ENCODE measurements at regions not wholly inside any gene's neighbourhood (a gene's known extent, or its start where the extent isn't known, plus 50 kb on each side); places are given as distances from the start of the nearest gene placed in this dataset.
A peak's percentile ranks its signal among the peaks of the same experiment; 100 is the strongest.

DNA sequence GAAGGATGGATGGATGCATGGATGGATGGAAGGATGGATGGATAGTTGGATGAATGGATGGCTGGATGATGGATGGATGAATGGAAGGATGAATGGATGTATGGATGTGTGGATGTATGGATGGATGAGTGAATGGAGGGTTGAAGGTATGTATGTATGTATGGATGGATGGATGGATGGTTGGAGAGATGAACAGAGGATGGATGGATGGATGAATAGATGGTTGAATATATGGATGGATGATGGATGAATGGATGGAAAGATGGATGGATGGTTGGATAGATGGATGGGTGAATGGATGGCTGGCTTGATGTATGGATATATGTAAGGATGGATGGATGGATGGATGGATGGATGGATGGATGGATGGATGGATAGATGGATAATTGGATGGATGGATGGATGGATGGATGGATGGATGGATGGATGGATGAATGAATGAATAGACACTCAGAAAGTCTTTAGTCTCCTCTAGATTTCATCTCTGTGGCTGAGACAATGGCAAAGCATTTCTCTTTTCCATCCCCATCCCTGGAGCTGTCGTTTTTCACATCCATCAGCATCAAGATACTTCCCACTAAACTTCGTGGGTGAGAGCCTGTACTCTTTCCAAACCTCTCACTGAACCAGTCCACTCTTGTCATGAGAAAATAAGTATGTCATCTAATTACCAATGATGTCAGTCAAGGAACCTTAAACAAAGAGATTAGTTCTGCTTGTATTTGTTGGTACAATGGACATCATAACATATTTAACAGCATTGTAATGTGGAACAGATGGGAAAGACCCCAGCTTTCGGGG lies 74.8 kb upstream of the CLMN start:
- no peak for DNase-seq
- intact Hi-C loops (cut with DNase I; ENCODE audit: low total_unique reads) (no loop called here), in situ Hi-C loops (cut with MboI; ENCODE audit: low sequenced_read_pairs in 4 of 4) (no loop called here)
- TF ChIP-seq POLR2A (IDR thresholded peaks at IDR 0.05), result no peak
- TF ChIP-seq, protein P1, sequence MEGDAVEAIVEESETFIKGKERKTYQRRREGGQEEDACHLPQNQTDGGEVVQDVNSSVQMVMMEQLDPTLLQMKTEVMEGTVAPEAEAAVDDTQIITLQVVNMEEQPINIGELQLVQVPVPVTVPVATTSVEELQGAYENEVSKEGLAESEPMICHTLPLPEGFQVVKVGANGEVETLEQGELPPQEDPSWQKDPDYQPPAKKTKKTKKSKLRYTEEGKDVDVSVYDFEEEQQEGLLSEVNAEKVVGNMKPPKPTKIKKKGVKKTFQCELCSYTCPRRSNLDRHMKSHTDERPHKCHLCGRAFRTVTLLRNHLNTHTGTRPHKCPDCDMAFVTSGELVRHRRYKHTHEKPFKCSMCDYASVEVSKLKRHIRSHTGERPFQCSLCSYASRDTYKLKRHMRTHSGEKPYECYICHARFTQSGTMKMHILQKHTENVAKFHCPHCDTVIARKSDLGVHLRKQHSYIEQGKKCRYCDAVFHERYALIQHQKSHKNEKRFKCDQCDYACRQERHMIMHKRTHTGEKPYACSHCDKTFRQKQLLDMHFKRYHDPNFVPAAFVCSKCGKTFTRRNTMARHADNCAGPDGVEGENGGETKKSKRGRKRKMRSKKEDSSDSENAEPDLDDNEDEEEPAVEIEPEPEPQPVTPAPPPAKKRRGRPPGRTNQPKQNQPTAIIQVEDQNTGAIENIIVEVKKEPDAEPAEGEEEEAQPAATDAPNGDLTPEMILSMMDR (IDR thresholded peaks at IDR 0.05 in 4 of 5, conservative IDR thresholded peaks at IDR 0.05 in 1 of 5), result no peak
- H3K27me3 ChIP-seq, result no peaks in the 10 kb centered on the region
- H3K36me3 ChIP-seq, result no peaks in the 10 kb centered on the region
- H3K9me3 ChIP-seq, result no peaks in the 10 kb centered on the region
- H3K4me3 ChIP-seq, result no peak overlapping the region
- ATAC-seq, result no peak
- H3K4me1 ChIP-seq, result no peaks in the 10 kb centered on the region
- H3K27ac ChIP-seq, result no peak overlapping the region

DNA sequence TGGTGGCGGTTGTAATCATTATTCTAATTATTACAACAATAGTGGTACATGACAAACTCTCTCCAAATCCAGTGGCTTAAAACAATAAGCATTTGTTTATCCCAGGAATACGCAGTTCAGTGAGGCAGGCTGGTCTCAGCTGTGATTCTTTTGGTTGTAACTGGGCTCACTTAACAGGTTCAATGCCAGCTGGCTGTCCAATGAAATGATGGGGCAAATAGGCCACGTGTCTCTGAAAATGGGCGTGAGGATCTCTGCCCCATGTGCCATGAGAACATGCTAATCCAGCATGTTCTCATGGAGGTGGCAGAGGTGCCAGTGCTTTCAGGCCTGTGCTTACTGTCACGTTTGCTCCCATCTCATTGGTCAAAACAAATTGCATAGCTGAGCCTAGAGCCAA lies 73.1 kb upstream of the CLMN start:
- Histone ChIP-seq H3K4me1 (peaks cover 4 to 6% of the 10 kb centered on the region in 2 donors), H3K36me3 (no peaks in the 10 kb centered on the region), H3K4me3 (no peak overlapping the region), H3K27me3 (no peaks in the 10 kb centered on the region), H3K27ac (no peak overlapping the region), H3K9me3 (no peaks in the 10 kb centered on the region)
- DNase-seq, result no peak
- intact Hi-C loops (cut with DNase I; ENCODE audit: low total_unique reads), result no loop called here
- ATAC-seq, result no peak
- TF ChIP-seq, protein P1 (IDR thresholded peaks at IDR 0.05 in 4 of 5, conservative IDR thresholded peaks at IDR 0.05 in 1 of 5), result no peak
- no peak for TF ChIP-seq POLR2A (IDR thresholded peaks at IDR 0.05)
- in situ Hi-C loops (cut with MboI; ENCODE audit: low sequenced_read_pairs in 4 of 4), result no loop called here

DNA sequence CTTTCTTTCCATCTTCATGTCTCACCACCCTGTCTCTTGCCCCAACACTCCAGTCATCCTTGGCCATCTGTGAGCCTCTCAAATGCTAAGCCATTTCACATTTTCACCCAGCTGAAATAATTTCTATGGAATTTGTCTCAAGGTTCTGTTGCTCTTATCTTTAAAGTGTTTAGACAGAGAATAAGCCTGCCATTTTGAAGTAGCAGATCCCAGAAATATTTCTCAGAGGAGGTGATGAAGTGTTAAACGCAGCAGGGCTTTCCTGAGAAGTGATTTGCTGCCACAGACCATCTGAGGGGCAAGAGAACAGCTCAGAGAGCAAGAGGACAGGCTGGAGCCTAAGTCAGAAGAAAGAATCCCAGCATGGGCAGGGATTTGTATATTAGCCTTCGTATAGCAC lies 71.6 kb upstream of the CLMN start:
- in situ Hi-C loops (cut with MboI; ENCODE audit: low sequenced_read_pairs in 4 of 4) (no loop called here), intact Hi-C loops (cut with DNase I; ENCODE audit: low total_unique reads) (no loop called here)
- Histone ChIP-seq H3K4me1 (peaks cover 4 to 6% of the 10 kb centered on the region in 2 donors), H3K27ac (peak overlapping the region; percentile 39 to 79 (median 72)), H3K4me3 (no peak overlapping the region), H3K9me3 (no peaks in the 10 kb centered on the region), H3K27me3 (no peaks in the 10 kb centered on the region), H3K36me3 (no peaks in the 10 kb centered on the region)
- DNase-seq (no peak), ATAC-seq (no peak)
- TF ChIP-seq, protein P1 (IDR thresholded peaks at IDR 0.05 in 4 of 5, conservative IDR thresholded peaks at IDR 0.05 in 1 of 5), result no peak
- no peak for TF ChIP-seq POLR2A (IDR thresholded peaks at IDR 0.05)

DNA sequence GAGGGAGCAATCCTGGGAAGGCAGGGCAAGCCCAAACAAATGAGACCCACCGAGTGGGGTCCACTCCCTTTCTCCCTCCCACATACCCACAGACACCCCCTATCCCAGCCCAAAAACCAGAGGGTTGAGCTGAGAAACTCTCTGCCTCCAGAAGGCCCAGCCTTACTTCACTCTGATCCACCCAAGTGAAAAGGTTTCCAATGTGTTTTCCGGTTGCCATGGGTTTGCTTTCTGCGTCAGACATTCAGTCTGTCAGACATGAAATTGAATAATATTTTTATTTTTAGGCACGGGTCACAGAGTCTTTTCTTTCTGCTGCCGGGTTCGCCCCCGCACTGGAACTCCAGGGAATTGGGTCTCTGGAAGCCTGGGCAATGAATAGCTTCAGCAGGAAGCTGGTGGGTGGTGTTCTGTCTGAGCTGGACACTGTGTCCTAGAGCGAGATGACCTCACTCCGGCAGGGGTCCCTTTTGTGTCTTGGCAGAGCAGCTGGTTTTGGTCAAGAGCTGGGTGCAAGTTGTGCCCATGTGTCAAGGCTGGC lies 69.8 kb upstream of the CLMN start:
- H3K27ac ChIP-seq, result peak overlapping the region; percentile 73 to 79 (median 75)
- H3K27me3 ChIP-seq, result no peaks in the 10 kb centered on the region
- no peaks in the 10 kb centered on the region for H3K36me3 ChIP-seq
- ATAC-seq (peak; percentile 91 to 95), DNase-seq (peak; percentile 56 to 78)
- no peak overlapping the region for H3K4me3 ChIP-seq
- no peak for TF ChIP-seq POLR2A (IDR thresholded peaks at IDR 0.05)
- TF ChIP-seq, protein P1 (IDR thresholded peaks at IDR 0.05 in 4 of 5, conservative IDR thresholded peaks at IDR 0.05 in 1 of 5), result no peak
- peaks cover 4 to 6% of the 10 kb centered on the region in 2 donors for H3K4me1 ChIP-seq
- in situ Hi-C loops (cut with MboI; ENCODE audit: low sequenced_read_pairs in 4 of 4) (no loop called here), intact Hi-C loops (cut with DNase I; ENCODE audit: low total_unique reads) (no loop called here)
- H3K9me3 ChIP-seq, result no peaks in the 10 kb centered on the region
